HG03439 (cell line): ENCODE measurements at regions not wholly inside any gene's neighbourhood (a gene's known extent, or its start where the extent isn't known, plus 50 kb on each side); places are given as distances from the start of the nearest gene placed in this dataset.
A peak's percentile ranks its signal among the peaks of the same experiment; 100 is the strongest.

Experiments
- ATAC-seq: cut with Tn5 transposase; IDR thresholded peaks from one replicate; pipeline ENCODE4 v1.9.1; 2021; ENCODE audit warnings: mild to moderate bottlenecking, moderate library complexity; ENCODE audit not compliant: unreplicated experiment

DNA sequence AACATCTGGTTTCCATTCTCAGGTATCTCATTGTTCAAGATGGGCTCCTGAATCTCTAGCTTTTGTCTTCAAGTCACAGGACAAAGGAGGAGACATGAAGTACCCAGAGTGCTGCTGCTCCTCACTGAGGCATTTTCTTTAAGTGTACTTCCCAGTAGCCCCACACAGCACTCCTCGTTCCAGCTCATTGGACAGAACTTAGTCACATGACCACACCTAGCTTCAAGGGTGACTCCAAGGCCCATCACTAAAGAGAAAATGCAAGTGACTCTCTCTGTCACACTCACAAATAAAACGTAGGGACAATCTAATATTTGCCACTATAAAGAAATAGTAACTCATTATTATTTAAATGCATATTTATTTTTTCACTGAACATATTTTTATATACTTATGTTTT, 58.3 kb upstream of the NEUROD6 start:
- ATAC-seq, result no peak

DNA sequence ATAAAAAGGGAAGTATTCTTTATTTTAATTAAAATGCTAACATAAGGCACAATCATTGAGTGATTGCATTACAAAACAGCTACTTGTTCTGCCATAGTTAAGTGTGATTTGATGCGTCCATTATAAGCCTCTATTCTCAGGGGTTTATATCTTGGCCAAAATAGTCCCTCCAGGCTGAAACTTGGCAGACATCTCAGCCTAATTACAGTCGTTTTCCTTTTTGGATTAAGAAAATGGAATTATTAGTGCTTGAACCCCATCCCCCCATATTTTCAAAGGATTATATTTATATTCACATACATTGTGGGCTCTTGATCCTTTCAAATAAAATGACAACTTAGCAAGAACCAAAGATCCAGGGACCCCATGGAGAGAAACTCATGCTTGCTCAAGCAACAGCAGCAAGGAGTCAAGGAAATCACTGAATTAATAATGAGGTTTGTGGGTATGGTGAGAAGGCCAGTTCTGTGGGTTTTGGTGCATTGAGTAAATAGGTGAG, 66.7 kb upstream of the NEUROD6 start:
- ATAC-seq, result no peak

DNA sequence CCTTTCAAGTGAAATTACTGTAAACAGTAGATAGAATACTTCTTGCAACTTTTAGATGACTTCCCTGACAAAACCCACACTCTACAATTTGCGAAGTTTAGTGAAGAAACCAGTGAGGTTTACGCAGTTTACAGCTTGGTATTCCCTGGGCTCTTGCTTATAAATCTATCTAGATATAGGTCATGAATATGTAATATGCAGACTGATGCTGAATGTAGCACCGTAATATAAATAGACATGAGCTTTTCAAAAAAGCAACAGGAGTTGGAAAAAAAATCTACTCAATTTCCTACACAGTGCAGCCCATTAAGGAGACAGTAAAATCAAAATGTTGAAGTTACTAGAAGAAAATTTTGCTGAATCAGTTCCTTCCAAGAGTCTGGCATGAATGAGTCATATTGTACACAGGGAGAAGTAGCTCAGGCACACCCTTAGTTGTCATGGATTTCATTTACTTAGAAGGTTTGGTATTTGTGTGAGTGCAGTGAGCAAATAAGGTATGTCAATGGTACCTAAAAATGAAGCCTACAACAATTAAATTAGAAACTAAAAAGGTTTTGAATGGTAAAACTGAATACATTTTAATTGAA, 67.7 kb upstream of the NEUROD6 start:
- no peak for ATAC-seq

DNA sequence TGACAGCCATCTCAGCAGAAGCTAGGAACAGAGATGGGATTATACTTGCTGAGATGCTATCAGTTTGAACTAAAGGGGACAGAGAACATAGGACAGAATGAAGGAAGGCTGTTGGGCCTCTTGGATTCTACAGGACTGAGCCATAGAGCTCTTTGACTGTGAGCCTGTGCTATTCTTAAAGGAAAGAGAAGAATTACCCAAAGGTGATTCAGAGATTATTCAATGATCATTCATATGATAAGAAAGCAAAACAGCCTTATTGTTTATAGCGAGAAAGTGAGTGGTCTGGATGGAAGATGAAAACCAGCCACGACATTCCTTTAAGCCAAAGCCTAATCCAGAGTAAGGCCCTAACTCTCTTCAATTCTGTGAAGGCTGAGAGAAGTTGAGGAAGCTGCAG, 69.7 kb upstream of the NEUROD6 start:
- no peak for ATAC-seq

DNA sequence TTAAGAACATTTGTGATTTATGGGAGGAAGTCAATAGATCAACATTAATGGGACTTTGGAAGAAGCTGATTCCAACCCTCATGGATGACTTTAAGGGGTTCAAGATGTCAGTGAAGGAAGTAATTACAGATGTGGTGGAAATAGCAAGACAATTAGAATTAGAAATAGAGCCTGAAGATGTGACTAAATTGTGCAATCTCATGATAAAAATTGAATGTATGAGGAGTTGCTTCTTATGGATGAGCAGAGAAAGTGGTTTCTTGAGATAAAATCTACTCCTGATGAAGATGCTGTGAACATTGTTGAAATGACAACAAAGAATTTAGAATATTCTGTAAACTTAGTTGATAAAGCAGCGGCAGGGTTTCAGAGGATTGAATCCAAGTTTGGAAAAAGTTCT, 70.9 kb upstream of the NEUROD6 start:
- no peak for ATAC-seq

DNA sequence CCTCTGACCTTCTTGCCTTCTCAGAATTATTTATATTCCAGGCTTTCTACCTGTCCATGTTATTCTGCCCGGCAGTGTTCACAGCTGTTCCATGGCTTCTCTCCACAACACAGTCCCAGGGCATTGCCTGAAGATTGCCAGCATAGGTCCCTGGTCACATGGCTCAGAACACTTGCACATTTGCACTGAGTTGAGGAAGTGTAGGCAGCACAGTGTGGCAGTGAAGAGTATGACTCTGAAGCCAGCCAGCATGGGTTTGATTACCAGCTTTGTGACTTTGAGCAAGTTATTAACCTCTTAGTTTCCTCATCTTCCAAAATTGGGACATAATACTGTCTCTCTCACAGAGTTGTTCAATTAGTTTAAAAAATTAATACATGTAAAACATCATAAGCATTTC, 73.2 kb upstream of the NEUROD6 start:
- no peak for ATAC-seq

DNA sequence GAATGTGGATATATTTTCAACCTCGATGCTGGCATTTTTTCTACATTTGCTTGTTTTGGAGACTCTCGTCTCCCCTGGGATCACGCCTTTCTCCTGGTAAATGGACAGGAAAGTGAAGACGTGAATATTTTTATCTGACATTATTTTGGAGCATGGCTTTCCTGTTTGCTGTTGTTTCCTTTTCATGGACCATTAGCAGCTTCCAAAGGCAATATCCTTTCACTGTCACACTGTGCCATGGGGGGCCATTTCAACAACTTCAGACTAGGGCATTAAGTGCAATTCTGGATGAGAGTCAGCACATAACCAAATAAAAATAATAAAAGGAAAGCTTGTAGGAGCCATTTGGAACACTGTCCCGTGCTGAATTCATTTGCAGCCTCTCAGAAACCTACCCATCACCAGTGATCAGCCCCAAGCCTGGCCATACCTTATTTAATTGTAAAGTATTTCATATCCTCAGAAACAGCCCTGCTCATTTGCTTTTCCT, 75.9 kb upstream of the NEUROD6 start:
- ATAC-seq, result no peak

DNA sequence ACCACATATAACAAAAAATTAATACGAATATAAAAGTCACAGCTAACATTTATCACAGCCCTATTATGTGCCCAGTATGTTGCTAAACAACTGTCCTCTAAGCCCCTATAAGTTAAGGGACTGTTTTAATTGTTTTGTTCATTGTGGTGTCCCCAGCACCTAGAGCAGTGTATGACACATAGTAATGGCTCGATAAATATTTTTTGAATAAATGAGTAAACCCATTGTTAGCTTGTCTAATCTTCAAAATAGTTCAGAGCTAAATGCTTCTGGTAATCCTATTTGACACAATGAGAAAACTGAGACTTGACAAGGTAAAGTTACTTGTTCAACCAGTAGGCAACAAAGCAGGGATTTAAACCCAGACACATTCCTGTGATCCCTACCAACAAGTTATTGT, 78.4 kb upstream of the NEUROD6 start:
- no peak for ATAC-seq

DNA sequence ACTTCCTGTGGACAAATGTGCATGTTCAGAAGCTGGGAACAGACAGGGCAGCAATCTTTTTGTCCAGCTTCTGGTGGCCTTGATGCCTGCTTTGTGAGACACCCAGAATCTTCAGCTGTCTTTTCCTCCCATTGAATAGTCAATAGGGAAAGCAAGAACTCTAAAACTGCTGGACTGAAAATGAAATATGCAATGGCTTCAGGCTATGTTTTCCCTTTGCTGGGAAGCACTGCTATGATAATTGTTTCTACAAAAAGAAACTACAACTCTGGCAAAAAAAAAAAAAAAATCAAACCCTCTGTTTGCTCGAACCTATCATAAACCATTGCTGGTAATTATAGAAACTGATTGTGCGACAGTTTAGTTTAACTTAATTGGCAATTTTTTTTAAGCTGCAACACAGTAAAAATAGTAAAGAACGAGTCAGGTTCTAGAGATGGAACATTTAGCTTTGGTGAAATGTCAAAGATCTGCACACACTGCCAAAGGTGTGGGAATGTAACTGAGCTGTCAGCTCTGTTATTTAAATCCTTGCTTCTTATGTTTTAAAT, 79.1 kb upstream of the NEUROD6 start:
- ATAC-seq, result no peak

DNA sequence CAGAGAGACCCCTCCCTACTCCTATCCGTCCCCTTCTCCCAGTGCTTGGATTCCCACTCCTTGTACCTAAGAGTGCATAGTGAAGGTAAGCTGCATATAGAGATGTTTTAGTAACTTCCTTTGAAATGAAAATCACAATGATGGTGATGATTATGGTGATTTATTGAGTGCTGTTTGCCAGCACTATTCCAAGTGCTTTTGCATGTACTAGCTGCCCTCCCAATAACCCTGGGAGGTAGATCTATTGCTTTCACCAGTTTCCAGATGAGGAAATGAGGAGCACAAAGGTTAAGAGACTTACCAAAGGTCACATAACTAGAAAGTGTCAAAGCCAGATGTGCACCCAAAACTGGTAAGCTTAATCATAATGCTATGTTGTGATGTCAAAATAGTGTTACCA, 80.4 kb upstream of the NEUROD6 start:
- ATAC-seq, result no peak

DNA sequence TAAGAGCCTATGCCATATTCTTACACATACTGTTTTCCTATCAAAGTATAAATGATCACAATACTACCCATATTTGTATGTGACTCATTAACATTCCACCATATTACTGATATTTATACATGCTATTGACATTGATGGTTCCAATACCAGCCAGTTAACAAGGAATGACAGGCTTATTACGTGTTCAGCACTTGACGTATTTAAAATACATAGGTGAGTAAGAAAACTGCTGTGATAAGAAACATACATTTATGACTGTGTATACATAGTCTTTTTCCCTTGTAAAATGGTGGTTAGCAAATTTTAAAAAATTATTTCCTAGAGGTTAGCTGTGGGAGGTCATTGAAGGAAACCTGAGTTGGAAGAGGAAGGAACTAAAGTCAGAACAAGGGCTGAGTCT, 81.1 kb upstream of the NEUROD6 start:
- ATAC-seq, result no peak

DNA sequence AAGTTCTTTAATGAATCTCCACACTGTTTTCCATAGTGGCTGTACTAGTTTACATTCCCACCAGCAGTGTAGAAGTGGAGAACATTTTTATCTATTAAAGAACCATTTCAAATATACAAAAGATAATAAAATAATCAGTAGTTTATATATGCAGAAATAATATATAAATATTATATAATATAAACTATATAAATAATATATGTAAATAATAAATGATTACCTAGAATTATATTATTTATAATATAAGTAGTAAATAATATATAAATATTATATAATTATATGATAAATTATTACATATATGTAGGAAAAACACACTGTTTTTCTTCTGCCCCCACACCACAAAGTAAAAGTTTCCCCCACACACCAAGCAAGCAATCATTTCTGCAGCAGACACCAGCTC, 83.5 kb upstream of the NEUROD6 start:
- ATAC-seq, result no peak

DNA sequence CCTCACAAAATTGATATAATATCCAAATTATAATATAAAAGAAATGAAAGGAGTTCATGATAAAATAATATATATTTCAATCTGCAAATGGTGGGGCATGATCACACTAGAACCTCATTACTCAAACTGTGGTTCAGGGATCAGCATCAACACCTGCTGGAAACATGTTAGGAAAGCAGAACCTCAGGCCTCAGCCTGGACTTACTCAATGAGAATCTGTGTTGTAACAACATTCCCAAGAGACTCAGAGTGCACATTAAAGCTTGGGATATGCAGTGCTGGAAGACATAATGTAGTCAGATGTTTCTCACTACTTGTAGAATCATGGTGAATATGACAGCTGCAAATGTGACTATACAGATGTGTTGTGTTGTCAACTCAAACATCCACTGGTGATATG, 81.7 kb upstream of the ITPRID1 start:
- ATAC-seq, result no peak

DNA sequence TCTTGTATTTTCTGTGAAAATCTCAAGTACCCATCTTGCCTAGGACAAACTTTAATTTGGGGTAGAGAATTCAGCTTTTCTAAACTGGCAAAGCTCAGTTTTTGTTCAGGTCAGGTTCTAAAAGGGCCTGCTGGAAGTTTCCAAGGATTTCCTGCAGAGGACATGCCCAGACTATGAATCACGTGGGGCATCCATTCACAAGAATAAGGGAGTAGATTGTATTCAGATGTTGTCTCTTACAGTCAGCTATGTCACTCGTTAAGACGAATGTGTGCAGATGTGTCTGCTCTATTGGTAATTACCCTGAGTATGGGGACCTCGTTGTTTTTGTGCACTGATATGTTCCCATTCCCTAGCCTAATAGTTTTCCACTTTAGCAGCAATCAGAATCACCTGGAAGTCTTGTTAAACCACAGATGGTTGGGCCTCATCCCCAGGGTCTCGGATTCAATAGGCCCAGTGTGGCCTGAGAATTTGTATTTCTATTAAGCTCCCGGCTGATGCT, 81.0 kb upstream of the ITPRID1 start:
- ATAC-seq, result no peak

DNA sequence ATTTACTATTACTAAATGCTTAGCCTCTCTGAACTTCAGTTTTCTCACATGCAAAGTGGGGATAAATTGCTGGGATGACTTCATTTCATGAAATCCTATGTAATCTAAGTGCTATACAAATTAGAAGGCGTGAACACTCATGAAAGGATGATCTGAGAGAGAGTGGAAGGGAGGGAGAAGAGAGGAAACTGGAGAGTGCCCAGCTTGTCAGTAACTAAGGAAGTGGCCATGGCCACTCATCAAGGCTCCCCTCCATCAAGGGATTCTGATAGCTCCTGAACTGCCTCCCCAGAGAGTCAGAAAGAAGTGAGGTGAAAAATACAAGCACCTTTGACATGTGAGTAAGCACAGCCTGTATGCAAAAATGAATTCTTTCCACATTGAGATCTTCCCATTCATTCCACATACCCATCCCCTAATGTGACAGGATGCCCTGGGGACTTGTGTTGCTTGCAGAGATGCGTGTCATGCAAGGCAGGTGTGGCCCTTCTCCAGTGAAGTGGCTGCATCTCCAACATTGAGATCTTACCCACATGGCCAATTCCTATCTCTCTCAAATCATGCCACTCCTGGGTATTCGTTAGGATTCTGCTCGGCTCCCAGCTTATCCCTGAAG, 76.5 kb upstream of the ITPRID1 start:
- ATAC-seq, result no peak

DNA sequence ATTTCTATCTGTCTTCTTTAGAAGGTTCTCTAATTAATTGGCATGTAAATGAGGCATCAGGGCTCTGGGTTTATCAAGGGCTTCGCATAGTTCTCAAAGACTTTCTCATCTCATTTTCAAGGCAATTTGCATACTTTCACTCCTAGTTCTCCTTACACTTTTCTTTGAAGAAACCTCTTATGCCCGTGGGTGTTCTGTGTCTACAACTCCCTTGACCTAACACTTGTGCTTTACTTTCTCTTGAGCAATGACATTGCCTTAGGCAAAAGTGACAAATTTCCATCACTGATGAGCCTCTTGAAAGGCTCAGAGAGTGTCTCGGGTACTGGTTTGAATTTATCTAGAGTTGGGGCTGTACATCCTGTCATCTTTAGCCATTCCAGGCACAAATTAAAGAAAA, 74.7 kb upstream of the ITPRID1 start:
- no peak for ATAC-seq

DNA sequence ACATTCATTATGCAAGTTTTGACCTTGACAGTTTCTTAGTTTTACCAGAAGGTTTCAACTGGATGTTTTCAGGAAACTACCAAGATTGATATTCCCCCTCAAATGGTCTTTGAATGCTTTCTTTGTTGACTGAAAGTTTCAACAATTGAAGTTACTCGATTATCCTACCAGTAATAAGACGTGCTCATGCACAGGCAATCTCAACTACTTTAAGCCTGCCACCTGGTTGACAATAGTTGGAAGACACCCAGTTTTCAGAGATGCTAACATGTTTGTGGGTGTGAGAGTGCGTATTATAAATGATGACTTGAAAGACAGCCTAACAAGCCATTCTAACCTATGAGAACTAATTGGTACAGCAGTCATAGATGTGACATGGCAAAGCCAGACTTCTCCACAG, 73.4 kb upstream of the ITPRID1 start:
- ATAC-seq, result no peak

DNA sequence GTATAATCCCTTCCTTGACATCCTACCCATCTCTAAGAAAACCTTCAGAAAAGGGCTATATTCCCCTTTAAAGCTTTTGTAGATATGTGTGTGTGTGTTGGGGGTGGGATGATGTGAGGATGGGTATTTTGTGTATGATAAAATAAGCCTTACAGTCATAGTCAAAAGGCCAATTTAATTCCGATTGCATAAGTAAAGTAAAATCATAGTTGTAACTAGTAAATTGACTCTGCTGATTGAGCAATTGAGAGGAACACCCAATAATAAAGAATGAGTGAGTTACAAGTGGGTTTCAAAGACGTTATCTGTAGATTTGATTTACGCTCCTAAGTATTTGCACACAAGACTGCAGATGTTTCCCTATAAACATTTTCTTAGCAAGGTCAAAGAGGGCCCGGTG, 71.3 kb upstream of the ITPRID1 start:
- ATAC-seq, result no peak

DNA sequence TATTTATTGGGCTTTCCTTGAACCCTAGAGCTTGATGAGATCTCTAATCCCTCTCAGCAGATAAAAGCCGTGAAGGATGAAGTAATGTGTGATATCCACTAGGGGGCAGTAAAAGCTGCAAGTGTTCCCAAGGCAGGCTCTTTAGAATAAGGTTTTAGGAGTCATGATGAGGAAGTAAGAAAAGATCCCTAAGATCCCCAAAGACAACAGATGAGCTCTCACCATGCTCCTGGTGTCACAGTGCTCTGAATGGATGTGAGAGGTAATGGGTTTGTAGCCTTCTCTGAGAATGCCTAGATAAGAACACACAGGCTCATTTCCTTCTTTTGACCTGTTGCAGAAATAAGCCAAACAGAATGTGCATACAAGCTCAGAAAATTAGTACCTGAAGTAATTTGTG, 70.4 kb upstream of the ITPRID1 start:
- ATAC-seq, result peak; percentile 76

DNA sequence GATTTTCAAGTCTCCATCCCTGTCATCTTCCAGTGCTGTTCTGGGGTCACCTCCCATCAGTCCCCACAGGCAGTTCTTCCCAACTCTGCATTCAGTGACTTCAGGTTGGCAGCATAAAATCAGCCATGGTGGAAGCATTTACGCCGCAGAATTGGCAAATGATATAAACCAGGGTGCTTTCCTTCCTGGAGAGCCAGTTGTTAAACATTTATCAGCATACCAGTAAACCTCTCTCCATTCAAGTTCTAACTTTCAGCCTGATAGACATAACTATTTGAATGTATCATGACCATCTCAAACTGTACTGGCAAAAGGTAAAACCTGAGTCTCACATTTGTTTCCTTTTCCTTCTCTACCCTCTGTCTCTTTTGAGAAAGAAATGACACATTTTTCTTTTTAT, 69.7 kb upstream of the ITPRID1 start:
- ATAC-seq, result no peak

DNA sequence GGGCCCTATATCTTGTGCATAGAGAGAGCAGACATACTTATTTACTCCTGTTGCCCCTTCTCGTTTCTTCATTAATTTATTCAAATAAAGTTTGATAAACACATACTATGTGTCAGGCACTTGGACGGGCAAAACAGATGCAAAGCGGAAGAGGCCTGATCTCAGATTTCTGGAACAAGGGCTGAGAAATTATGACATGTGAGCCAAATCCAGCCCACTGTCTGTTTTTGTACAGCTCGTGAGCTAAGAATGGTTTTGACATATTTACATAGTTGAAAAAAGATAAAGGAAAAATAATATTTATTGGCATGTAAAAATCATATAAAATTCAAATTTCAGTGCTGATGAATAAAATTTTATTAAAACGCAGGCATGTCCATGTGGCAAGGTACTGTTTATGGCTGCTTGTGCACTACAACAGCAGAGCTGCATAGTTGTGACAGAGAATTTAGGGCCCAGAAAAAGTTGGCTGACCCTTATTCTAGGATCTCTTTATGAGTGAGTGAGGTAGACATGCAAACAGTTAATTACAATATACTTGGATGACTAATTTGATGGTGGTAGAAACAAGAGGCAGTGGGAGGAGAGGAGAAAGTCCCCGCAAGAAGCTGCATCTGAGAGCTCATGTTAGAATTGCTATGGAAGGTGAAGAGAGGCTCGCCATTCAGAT, 68.1 kb upstream of the ITPRID1 start:
- no peak for ATAC-seq

DNA sequence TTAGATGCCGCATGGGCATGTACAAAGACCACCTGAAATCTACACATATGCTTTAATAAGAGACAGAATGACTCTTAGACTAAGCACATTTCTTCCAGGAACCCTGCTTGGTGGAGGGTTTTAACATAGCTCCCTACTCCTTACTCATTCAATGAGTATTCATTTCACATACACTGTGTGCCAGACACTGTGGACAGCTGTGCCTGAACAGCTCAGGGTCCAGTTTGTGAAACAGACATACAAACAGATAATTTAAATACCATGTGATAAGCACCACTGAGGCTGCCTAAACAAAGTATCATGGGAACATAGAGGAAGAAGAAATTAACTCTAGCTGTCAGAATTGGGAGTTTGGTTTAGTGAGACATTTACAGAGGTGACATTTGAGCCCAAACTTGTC, 65.2 kb upstream of the ITPRID1 start:
- no peak for ATAC-seq
